ENCODE measurements at regions not wholly inside any gene's neighbourhood (a gene's known extent, or its start where the extent isn't known, plus 50 kb on each side); places are given as distances from the start of the nearest gene placed in this dataset.

- H3K79me2 ChIP-seq, result no peaks in the 10 kb centered on the region
- no peak overlapping the region for H3K9ac ChIP-seq
- no peak for TF ChIP-seq CTCF (IDR thresholded peaks at IDR 0.05)
- no peaks in the 10 kb centered on the region for H3K27me3 ChIP-seq (ENCODE audit: control insufficient read depth, insufficient read depth, low read length)
- no peaks in the 10 kb centered on the region for H3K4me1 ChIP-seq
- no peaks in the 10 kb centered on the region for H3K9me3 ChIP-seq (ENCODE audit: control insufficient read depth, low read length)
- no peak overlapping the region for H3K4me3 ChIP-seq (ENCODE audit: low read depth, low read length)
- H3K36me3 ChIP-seq (ENCODE audit: control insufficient read depth, insufficient read depth, low read length), result no peaks in the 10 kb centered on the region
- no peak overlapping the region for H2AFZ ChIP-seq
- no peak overlapping the region for H3K4me2 ChIP-seq (ENCODE audit: low read length)
- H3K27ac ChIP-seq, result no peak overlapping the region
Observed at GRCh38 chr11:13902523-13902922, 60.0 kb upstream of the SPON1 start.

- H3K27me3 ChIP-seq (ENCODE audit: control insufficient read depth, insufficient read depth, low read length), result no peaks in the 10 kb centered on the region
- no peak overlapping the region for H3K4me3 ChIP-seq (ENCODE audit: low read depth, low read length)
- no peak overlapping the region for H2AFZ ChIP-seq
- H3K27ac ChIP-seq, result no peak overlapping the region
- H3K4me1 ChIP-seq, result no peaks in the 10 kb centered on the region
- no peak overlapping the region for H3K4me2 ChIP-seq (ENCODE audit: low read length)
- H3K36me3 ChIP-seq (ENCODE audit: control insufficient read depth, insufficient read depth, low read length), result no peaks in the 10 kb centered on the region
- H3K9me3 ChIP-seq (ENCODE audit: control insufficient read depth, low read length), result no peaks in the 10 kb centered on the region
- no peaks in the 10 kb centered on the region for H3K79me2 ChIP-seq
- no peak overlapping the region for H3K9ac ChIP-seq
- TF ChIP-seq CTCF (IDR thresholded peaks at IDR 0.05), result no peak
Observed at GRCh38 chr11:13905137-13905781, 57.3 kb upstream of the SPON1 start.

- Histone ChIP-seq H2AFZ (no peak overlapping the region), H3K9ac (no peak overlapping the region), H3K4me1 (no peaks in the 10 kb centered on the region), H3K27ac (no peak overlapping the region), H3K4me3 (ENCODE audit: low read depth, low read length) (no peak overlapping the region), H3K9me3 (ENCODE audit: control insufficient read depth, low read length) (no peaks in the 10 kb centered on the region), H3K27me3 (ENCODE audit: control insufficient read depth, insufficient read depth, low read length) (no peaks in the 10 kb centered on the region), H3K36me3 (ENCODE audit: control insufficient read depth, insufficient read depth, low read length) (no peaks in the 10 kb centered on the region), H3K79me2 (no peaks in the 10 kb centered on the region), H3K4me2 (ENCODE audit: low read length) (no peak overlapping the region)
- no peak for TF ChIP-seq CTCF (IDR thresholded peaks at IDR 0.05)
Observed at GRCh38 chr11:13907678-13908077, 54.8 kb upstream of the SPON1 start.

DNA sequence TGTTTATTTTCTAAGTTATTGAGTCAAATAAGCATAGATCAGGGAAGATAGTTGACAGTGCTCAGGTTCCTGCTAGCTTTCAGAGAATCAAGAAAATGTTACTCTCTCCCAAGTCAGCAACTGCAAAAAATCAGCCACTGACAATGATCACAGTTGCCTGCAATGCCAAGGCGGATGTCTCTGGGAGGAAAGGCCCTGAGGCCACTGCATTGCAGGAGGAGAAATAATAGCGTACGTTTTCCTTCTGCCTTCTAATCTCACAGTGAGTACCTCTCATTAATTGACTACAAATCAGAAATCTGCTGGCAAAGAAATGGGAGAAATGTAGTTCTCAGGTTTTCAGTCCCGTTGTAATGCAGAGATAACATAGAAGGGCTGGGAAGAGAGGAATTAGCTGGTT lies 54.0 kb upstream of the SPON1 start:
- Histone ChIP-seq H3K27me3 (ENCODE audit: control insufficient read depth, insufficient read depth, low read length) (no peaks in the 10 kb centered on the region), H3K4me1 (no peaks in the 10 kb centered on the region), H3K79me2 (no peaks in the 10 kb centered on the region), H3K9ac (no peak overlapping the region), H3K27ac (no peak overlapping the region), H3K36me3 (ENCODE audit: control insufficient read depth, insufficient read depth, low read length) (no peaks in the 10 kb centered on the region), H3K9me3 (ENCODE audit: control insufficient read depth, low read length) (no peaks in the 10 kb centered on the region), H2AFZ (no peak overlapping the region), H3K4me2 (ENCODE audit: low read length) (no peak overlapping the region), H3K4me3 (ENCODE audit: low read depth, low read length) (no peak overlapping the region)
- TF ChIP-seq CTCF (IDR thresholded peaks at IDR 0.05), result no peak

Data from parathyroid adenoma (tissue), 2 donors.